ENCODE measurements at regions not wholly inside any gene's neighbourhood (a gene's known extent, or its start where the extent isn't known, plus 50 kb on each side); places are given as distances from the start of the nearest gene placed in this dataset.

DNA sequence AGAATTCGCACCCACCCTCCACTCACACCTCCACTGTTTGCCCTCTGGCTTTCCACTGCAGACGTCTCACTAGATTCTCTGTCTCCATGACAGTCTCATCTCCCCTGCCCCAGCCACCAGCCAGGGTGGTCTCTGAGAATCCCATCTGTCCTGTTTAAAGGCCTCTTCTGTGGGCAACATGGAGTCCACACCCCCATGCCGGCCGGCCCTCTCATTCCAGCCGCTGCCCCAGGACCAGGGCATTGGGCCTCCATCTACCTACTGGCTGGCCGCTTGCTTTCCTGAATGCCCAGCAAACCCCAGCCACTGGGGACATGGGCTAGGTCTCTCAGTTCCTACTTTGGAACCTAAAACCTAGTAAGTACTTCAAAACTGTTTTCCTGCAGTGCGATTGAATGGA is 65.6 kb upstream of the RUFY1 start:
- no peaks in the 10 kb centered on the region for H3K27me3 ChIP-seq (ENCODE audit: insufficient read depth, low read length)
- H3K36me3 ChIP-seq (ENCODE audit: insufficient read depth, low read length): no peaks in the 10 kb centered on the region
- H3K4me3 ChIP-seq (ENCODE audit: insufficient read depth, low read depth, low read length): no peak overlapping the region
- no peak for TF ChIP-seq EZH2 (IDR thresholded peaks at IDR 0.05; ENCODE audit: insufficient read depth, low read length)
- TF ChIP-seq, protein P1, sequence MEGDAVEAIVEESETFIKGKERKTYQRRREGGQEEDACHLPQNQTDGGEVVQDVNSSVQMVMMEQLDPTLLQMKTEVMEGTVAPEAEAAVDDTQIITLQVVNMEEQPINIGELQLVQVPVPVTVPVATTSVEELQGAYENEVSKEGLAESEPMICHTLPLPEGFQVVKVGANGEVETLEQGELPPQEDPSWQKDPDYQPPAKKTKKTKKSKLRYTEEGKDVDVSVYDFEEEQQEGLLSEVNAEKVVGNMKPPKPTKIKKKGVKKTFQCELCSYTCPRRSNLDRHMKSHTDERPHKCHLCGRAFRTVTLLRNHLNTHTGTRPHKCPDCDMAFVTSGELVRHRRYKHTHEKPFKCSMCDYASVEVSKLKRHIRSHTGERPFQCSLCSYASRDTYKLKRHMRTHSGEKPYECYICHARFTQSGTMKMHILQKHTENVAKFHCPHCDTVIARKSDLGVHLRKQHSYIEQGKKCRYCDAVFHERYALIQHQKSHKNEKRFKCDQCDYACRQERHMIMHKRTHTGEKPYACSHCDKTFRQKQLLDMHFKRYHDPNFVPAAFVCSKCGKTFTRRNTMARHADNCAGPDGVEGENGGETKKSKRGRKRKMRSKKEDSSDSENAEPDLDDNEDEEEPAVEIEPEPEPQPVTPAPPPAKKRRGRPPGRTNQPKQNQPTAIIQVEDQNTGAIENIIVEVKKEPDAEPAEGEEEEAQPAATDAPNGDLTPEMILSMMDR (IDR thresholded peaks at IDR 0.05; ENCODE audit: insufficient read depth, low read depth, low read length): no peak
- peaks cover 3% of the 10 kb centered on the region for H3K9me3 ChIP-seq (ENCODE audit: insufficient read depth, low read depth, low read length)
- no peaks in the 10 kb centered on the region for H3K4me1 ChIP-seq (ENCODE audit: insufficient read depth, low read length)
- no peaks in the 10 kb centered on the region for H3K79me2 ChIP-seq (ENCODE audit: insufficient read depth, low read length)
- H3K36me3 Mint-ChIP-seq (ENCODE audit: low read depth, unreplicated experiment): no peaks in the 10 kb centered on the region
- DNase-seq (ENCODE audit: low read depth): no peak
- H4K20me1 ChIP-seq (ENCODE audit: insufficient read depth, low read length): no peaks in the 10 kb centered on the region
- H3K27ac ChIP-seq (ENCODE audit: low read depth, low read length): no peak overlapping the region
- H3K9ac ChIP-seq (ENCODE audit: low read length): no peak overlapping the region
- H3K27ac Mint-ChIP-seq (ENCODE audit: unreplicated experiment): peak overlapping the region; percentile 66
- H3K27me3 Mint-ChIP-seq (ENCODE audit: low read depth, unreplicated experiment): peaks cover 13% of the 10 kb centered on the region
- FAIRE-seq: no peak
- H3K4me1 Mint-ChIP-seq (ENCODE audit: low read depth, unreplicated experiment): peaks cover 2% of the 10 kb centered on the region
- H2AFZ ChIP-seq (ENCODE audit: low read depth, low read length): no peak overlapping the region
- H3K9me3 Mint-ChIP-seq (ENCODE audit: unreplicated experiment): peaks cover 7% of the 10 kb centered on the region
- H3K4me2 ChIP-seq (ENCODE audit: low read length): no peak overlapping the region
- H3K4me3 Mint-ChIP-seq (ENCODE audit: unreplicated experiment): no peak overlapping the region

DNA sequence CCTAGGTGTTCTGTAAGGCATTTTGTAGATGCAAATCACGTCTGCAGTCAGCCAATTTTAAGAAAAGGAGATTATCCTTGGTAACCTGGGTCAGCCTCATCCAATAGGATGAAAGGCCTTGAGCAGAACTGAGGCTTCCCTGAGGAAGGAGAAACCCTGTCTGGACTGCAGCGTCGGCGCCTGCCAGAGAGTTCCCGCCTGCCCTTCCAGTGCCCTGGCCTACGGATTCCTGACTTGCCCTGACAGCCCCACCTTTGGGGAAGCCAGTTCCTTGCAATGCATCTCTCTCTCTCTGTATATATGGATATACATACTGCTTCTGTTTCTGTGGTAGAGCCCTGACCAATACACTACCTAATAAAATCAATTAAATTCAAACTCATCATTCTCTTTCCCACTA is 66.2 kb upstream of the RUFY1 start:
- H3K27ac ChIP-seq (ENCODE audit: low read depth, low read length): no peak overlapping the region
- no peaks in the 10 kb centered on the region for H3K36me3 ChIP-seq (ENCODE audit: insufficient read depth, low read length)
- no peak overlapping the region for H2AFZ ChIP-seq (ENCODE audit: low read depth, low read length)
- peaks cover 2% of the 10 kb centered on the region for H3K4me1 Mint-ChIP-seq (ENCODE audit: low read depth, unreplicated experiment)
- H4K20me1 ChIP-seq (ENCODE audit: insufficient read depth, low read length): no peaks in the 10 kb centered on the region
- no peak overlapping the region for H3K9ac ChIP-seq (ENCODE audit: low read length)
- FAIRE-seq (no peak), DNase-seq (ENCODE audit: low read depth) (no peak)
- no peak overlapping the region for H3K4me2 ChIP-seq (ENCODE audit: low read length)
- no peak for TF ChIP-seq EZH2 (IDR thresholded peaks at IDR 0.05; ENCODE audit: insufficient read depth, low read length)
- TF ChIP-seq, protein P1 (IDR thresholded peaks at IDR 0.05; ENCODE audit: insufficient read depth, low read depth, low read length): no peak
- no peaks in the 10 kb centered on the region for H3K4me1 ChIP-seq (ENCODE audit: insufficient read depth, low read length)
- no peaks in the 10 kb centered on the region for H3K36me3 Mint-ChIP-seq (ENCODE audit: low read depth, unreplicated experiment)
- H3K4me3 ChIP-seq (ENCODE audit: insufficient read depth, low read depth, low read length): no peak overlapping the region
- H3K27me3 ChIP-seq (ENCODE audit: insufficient read depth, low read length): no peaks in the 10 kb centered on the region
- peaks cover 7% of the 10 kb centered on the region for H3K9me3 Mint-ChIP-seq (ENCODE audit: unreplicated experiment)
- peaks cover 15% of the 10 kb centered on the region for H3K27me3 Mint-ChIP-seq (ENCODE audit: low read depth, unreplicated experiment)
- no peak overlapping the region for H3K27ac Mint-ChIP-seq (ENCODE audit: unreplicated experiment)
- peaks cover 3% of the 10 kb centered on the region for H3K9me3 ChIP-seq (ENCODE audit: insufficient read depth, low read depth, low read length)
- no peaks in the 10 kb centered on the region for H3K79me2 ChIP-seq (ENCODE audit: insufficient read depth, low read length)
- H3K4me3 Mint-ChIP-seq (ENCODE audit: unreplicated experiment): no peak overlapping the region

DNA sequence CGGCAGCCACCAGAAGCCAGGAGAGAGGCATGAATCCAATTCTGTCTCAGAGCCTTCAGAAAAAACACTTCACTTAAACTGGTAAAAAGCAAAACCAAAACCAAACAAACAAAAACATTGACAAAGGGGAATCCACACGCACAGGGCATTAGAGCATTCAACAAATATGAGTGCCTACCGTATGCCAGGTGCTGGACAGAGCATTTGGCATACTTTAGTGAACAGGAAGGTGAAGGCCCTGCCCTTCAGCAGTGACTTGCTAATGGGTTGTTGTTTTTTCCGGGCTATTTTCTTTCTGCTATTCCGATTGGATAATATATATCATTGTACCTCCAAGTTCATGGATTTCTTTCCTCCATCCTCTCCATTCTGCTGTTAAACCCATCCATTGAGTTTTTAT is 71.7 kb upstream of the RUFY1 start:
- Histone ChIP-seq H2AFZ (ENCODE audit: low read depth, low read length) (no peak overlapping the region), H3K4me2 (ENCODE audit: low read length) (no peak overlapping the region), H3K27ac (ENCODE audit: low read depth, low read length) (no peak overlapping the region), H3K79me2 (ENCODE audit: insufficient read depth, low read length) (no peaks in the 10 kb centered on the region), H3K4me3 (ENCODE audit: insufficient read depth, low read depth, low read length) (no peak overlapping the region), H3K9me3 (ENCODE audit: insufficient read depth, low read depth, low read length) (no peaks in the 10 kb centered on the region), H3K4me1 (ENCODE audit: insufficient read depth, low read length) (no peaks in the 10 kb centered on the region), H3K36me3 (ENCODE audit: insufficient read depth, low read length) (no peaks in the 10 kb centered on the region), H3K27me3 (ENCODE audit: insufficient read depth, low read length) (no peaks in the 10 kb centered on the region), H4K20me1 (ENCODE audit: insufficient read depth, low read length) (no peaks in the 10 kb centered on the region), H3K9ac (ENCODE audit: low read length) (no peak overlapping the region)
- no peak for FAIRE-seq
- Mint-ChIP-seq H3K4me3 (ENCODE audit: unreplicated experiment) (no peak overlapping the region), H3K27me3 (ENCODE audit: low read depth, unreplicated experiment) (peaks cover 11% of the 10 kb centered on the region), H3K4me1 (ENCODE audit: low read depth, unreplicated experiment) (peaks cover 8% of the 10 kb centered on the region), H3K27ac (ENCODE audit: unreplicated experiment) (no peak overlapping the region), H3K9me3 (ENCODE audit: unreplicated experiment) (peaks cover 7% of the 10 kb centered on the region), H3K36me3 (ENCODE audit: low read depth, unreplicated experiment) (no peaks in the 10 kb centered on the region)
- no peak for DNase-seq (ENCODE audit: low read depth)
- no peak for TF ChIP-seq EZH2 (IDR thresholded peaks at IDR 0.05; ENCODE audit: insufficient read depth, low read length)
- TF ChIP-seq, protein P1 (IDR thresholded peaks at IDR 0.05; ENCODE audit: insufficient read depth, low read depth, low read length): no peak

Data from astrocyte (in vitro differentiated cells and primary cell).